GM13977 (cell line): ENCODE measurements at regions not wholly inside any gene's neighbourhood (a gene's known extent, or its start where the extent isn't known, plus 50 kb on each side); places are given as distances from the start of the nearest gene placed in this dataset.

Experiments
- DNase-seq: peaks from one replicate; pipeline ENCODE4 v3.0.0; 2012; ENCODE audit warnings: low spot score
- CTCF ChIP-seq: IDR thresholded peaks from 2 replicates; pipeline ENCODE4 v1.5.1; 2012; ENCODE audit warnings: mild to moderate bottlenecking, control low read depth; ENCODE audit not compliant: insufficient read depth; ENCODE audit errors: extremely low read depth, missing control alignments
- in situ Hi-C: fragments of 300-500 bp; cut with MboI; formaldehyde crosslinking; loops from one replicate; pipeline ENCODE4 v1.12.0; 2022; ENCODE audit warnings: low sequenced_read_pairs, low pct_unique_long_range_greater_than_20kb, mixed read lengths, inconsistent platforms; ENCODE audit not compliant: unreplicated experiment

GRCh38 chr1:217373761-217374701 is 256.9 kb downstream of the GPATCH2 start:
- in situ Hi-C loops: no loop called here
- no peak for TF ChIP-seq CTCF
- DNase-seq: no peak

GRCh38 chr1:217372049-217372970 is 258.6 kb downstream of the GPATCH2 start:
- in situ Hi-C loops: no loop called here

GRCh38 chr1:217370757-217371156 is 260.1 kb downstream of the GPATCH2 start:
- in situ Hi-C loops: no loop called here
- TF ChIP-seq CTCF: no peak
- no peak for DNase-seq

More at GRCh38 chr1:217372049-217372970, 258.6 kb downstream of the GPATCH2 start:
- DNase-seq: no peak
- no peak for TF ChIP-seq CTCF

- DNase-seq: no peak
- in situ Hi-C loops: no loop called here
- TF ChIP-seq CTCF: no peak
These were observed 260.8 kb downstream of the GPATCH2 start for GRCh38 chr1:217369996-217370551.

GRCh38 chr1:217369271-217369981 is 261.5 kb downstream of the GPATCH2 start:
- no peak for TF ChIP-seq CTCF
- DNase-seq: peak; percentile 23
- in situ Hi-C loops: no loop called here

- TF ChIP-seq CTCF: no peak
- DNase-seq: no peak
- in situ Hi-C loops: no loop called here
These were observed 266.7 kb downstream of the GPATCH2 start for GRCh38 chr1:217364220-217364619.
